ENCODE measurements at regions not wholly inside any gene's neighbourhood (a gene's known extent, or its start where the extent isn't known, plus 50 kb on each side); places are given as distances from the start of the nearest gene placed in this dataset.

DNA sequence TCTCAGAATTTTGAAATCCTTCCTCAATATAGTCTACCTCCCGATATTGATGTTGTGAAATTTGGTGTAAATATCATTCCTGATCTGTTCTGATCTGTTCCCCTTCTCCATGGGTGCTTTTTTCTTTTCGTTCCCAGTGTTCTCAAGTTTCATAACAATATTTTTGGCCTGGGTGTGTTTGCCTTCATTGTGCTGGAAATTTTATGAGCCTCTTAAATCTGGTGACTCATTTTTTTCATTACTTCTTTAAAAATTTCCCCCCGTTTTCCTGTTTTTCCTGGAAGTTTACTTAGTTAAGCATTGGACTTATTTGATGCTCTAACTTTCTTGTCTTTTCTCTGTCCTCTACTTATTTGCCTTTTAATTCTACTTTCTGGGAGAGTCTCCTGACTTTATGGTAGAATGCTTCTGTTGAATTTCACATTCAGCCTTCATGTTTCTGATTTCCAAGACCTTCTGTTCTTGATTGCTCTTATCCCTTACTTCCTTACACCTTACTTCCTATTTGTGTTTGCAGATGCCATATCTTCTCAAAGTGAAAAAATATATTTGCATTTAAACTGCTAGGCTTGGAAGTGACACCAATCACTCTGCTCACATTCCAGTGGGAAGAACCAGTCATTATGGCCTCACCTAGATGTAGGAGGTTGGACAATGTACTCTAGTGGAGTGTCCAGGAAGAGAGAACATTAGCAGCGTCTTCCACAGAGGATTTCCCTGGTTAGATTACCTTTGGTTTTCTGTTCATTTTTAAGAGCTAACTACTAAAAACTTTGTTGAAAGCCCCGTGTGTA lies 441.9 kb downstream of the ARHGEF28 start:
- H3K27me3 Mint-ChIP-seq: peaks cover 3% of the 10 kb centered on the region
- H3K4me1 Mint-ChIP-seq: no peaks in the 10 kb centered on the region
- TF ChIP-seq, protein P1, sequence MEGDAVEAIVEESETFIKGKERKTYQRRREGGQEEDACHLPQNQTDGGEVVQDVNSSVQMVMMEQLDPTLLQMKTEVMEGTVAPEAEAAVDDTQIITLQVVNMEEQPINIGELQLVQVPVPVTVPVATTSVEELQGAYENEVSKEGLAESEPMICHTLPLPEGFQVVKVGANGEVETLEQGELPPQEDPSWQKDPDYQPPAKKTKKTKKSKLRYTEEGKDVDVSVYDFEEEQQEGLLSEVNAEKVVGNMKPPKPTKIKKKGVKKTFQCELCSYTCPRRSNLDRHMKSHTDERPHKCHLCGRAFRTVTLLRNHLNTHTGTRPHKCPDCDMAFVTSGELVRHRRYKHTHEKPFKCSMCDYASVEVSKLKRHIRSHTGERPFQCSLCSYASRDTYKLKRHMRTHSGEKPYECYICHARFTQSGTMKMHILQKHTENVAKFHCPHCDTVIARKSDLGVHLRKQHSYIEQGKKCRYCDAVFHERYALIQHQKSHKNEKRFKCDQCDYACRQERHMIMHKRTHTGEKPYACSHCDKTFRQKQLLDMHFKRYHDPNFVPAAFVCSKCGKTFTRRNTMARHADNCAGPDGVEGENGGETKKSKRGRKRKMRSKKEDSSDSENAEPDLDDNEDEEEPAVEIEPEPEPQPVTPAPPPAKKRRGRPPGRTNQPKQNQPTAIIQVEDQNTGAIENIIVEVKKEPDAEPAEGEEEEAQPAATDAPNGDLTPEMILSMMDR (IDR thresholded peaks at IDR 0.05): no peak
- ChIA-PET CTCF (no interaction called here), POLR2A (no interaction called here)
- H3K27ac Mint-ChIP-seq: no peak overlapping the region
- DNase-seq: no peak
- no peak overlapping the region for H3K4me3 Mint-ChIP-seq
- H3K9me3 Mint-ChIP-seq: no peaks in the 10 kb centered on the region
- no peak for ATAC-seq (ENCODE audit: low read depth)
- no peaks in the 10 kb centered on the region for H3K36me3 Mint-ChIP-seq (ENCODE audit: low read depth)
- intact Hi-C loops (cut with micrococcal nuclease): no loop called here

DNA sequence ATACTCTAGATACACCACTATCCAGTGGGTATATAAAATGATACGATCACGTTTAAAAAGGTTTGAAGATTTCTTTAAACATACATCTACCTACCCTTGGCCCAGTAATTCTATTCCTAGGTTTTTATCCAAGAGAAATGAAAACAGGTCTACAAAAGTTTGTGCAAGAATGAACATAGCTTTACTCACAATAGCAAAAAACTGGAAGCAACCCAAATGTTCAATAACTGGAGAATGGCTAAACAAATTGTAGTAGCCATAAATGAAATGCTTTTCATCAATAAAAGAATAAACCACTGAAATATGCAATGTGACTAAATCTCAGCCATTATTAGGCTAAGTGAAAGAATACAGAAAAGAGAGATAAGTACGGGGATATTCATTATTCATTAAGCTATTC lies 438.9 kb downstream of the ARHGEF28 start:
- ATAC-seq (ENCODE audit: low read depth) (no peak), DNase-seq (no peak)
- intact Hi-C loops (cut with micrococcal nuclease): no loop called here
- Mint-ChIP-seq H3K9me3 (no peaks in the 10 kb centered on the region), H3K4me1 (no peaks in the 10 kb centered on the region), H3K27ac (no peak overlapping the region), H3K36me3 (ENCODE audit: low read depth) (no peaks in the 10 kb centered on the region), H3K27me3 (peaks cover 2% of the 10 kb centered on the region), H3K4me3 (no peak overlapping the region)
- POLR2A ChIA-PET: no interaction called here
- CTCF ChIA-PET: no interaction called here
- TF ChIP-seq, protein P1 (IDR thresholded peaks at IDR 0.05): no peak

DNA sequence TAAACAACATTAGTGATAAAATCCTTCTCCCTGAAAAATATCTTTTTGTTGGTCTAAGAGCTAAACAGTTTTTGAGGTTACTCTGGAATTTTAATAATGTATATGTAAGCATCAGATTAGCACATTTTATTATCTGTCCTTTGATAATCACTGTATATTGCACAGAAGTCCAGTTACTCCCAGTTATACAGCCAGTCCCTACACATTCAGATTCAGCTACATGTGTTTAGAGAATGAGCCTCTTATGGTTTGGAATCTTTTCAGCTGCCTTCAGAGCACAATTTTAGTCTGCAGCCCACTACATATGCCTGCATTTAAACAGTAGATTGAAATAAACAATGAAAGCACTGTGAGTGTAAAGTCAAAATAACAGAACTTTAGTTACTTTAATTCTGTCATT lies 438.2 kb downstream of the ARHGEF28 start:
- H3K27ac Mint-ChIP-seq: no peak overlapping the region
- H3K9me3 Mint-ChIP-seq: no peaks in the 10 kb centered on the region
- POLR2A ChIA-PET: no interaction called here
- TF ChIP-seq, protein P1 (IDR thresholded peaks at IDR 0.05): no peak
- H3K36me3 Mint-ChIP-seq (ENCODE audit: low read depth): no peaks in the 10 kb centered on the region
- H3K27me3 Mint-ChIP-seq: peaks cover 2% of the 10 kb centered on the region
- intact Hi-C loops (cut with micrococcal nuclease): no loop called here
- ATAC-seq (ENCODE audit: low read depth) (no peak), DNase-seq (no peak)
- no peak overlapping the region for H3K4me3 Mint-ChIP-seq
- no peaks in the 10 kb centered on the region for H3K4me1 Mint-ChIP-seq
- CTCF ChIA-PET: no interaction called here

DNA sequence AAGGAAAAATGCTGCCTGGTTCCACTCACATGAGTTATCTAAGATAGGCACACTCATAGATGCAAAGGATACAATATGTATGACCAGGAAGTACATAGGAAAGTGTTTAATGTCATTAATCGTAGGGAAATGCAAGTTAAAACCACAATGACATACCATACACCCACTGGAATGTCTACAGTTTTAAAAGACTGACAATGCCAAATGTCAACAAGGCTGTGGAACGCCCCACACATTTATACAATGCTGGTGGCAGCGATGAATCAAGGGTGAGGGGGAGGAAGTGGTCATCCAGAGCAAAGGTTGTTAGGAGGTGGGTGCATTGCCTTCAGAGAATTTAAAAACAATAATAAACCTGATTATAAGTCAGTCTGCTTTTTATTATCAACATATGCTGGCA lies 437.8 kb downstream of the ARHGEF28 start:
- no peak for DNase-seq
- Mint-ChIP-seq H3K9me3 (no peaks in the 10 kb centered on the region), H3K36me3 (ENCODE audit: low read depth) (no peaks in the 10 kb centered on the region), H3K4me3 (no peak overlapping the region), H3K4me1 (no peaks in the 10 kb centered on the region), H3K27me3 (peaks cover 2% of the 10 kb centered on the region), H3K27ac (no peak overlapping the region)
- no peak for ATAC-seq (ENCODE audit: low read depth)
- intact Hi-C loops (cut with micrococcal nuclease): no loop called here
- TF ChIP-seq, protein P1 (IDR thresholded peaks at IDR 0.05): no peak
- CTCF ChIA-PET: no interaction called here
- POLR2A ChIA-PET: no interaction called here

DNA sequence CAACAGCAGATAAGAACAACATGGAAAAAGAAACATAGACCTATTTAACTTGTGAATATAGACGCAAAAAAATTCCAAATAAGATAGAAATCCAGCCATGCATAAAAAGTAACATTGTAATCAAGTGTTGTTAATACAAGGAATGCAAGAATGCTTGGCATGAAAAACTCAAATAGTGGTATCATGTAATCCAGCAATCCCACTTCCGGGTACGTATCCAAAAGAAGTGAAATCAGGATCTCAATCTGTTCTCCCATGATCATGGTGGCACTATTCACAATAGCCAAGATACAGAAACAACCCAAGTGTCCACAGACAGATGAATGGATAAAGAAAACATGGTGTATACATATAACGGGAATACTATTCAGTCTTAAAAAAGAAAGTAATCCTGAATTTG lies 437.4 kb downstream of the ARHGEF28 start:
- Mint-ChIP-seq H3K36me3 (ENCODE audit: low read depth) (no peaks in the 10 kb centered on the region), H3K9me3 (no peaks in the 10 kb centered on the region), H3K4me1 (no peaks in the 10 kb centered on the region), H3K27ac (no peak overlapping the region), H3K4me3 (no peak overlapping the region), H3K27me3 (peaks cover 2% of the 10 kb centered on the region)
- DNase-seq (no peak), ATAC-seq (ENCODE audit: low read depth) (no peak)
- ChIA-PET CTCF (no interaction called here), POLR2A (no interaction called here)
- intact Hi-C loops (cut with micrococcal nuclease): no loop called here
- TF ChIP-seq, protein P1 (IDR thresholded peaks at IDR 0.05): no peak

Measured in activated B cell treated with CpG ODN at 0.5 μM for 24 hours (primary cell).